ENCODE measurements at regions not wholly inside any gene's neighbourhood (a gene's known extent, or its start where the extent isn't known, plus 50 kb on each side); places are given as distances from the start of the nearest gene placed in this dataset.

DNA sequence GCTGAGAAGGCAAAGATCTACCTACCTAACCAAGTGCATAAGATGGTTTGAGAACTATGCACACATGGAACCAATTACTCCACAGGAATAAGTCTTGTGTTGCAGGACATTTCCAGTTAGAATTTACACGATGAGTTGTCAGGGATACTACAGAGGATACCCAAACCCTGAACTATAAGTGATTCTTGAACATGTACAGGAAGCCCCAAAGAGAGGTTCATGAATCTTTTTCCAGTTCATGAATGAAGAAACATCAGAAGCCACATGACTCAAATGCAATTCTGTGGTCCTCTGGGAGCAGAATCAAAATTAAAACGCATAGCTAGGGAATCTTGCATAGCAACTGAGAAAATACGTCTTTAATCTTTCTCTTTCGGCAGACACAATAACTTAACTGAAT is 114.1 kb upstream of the LMCD1 start:
- H3K9me2 ChIP-seq (ENCODE audit: insufficient read depth, low read length), result no peaks in the 10 kb centered on the region

DNA sequence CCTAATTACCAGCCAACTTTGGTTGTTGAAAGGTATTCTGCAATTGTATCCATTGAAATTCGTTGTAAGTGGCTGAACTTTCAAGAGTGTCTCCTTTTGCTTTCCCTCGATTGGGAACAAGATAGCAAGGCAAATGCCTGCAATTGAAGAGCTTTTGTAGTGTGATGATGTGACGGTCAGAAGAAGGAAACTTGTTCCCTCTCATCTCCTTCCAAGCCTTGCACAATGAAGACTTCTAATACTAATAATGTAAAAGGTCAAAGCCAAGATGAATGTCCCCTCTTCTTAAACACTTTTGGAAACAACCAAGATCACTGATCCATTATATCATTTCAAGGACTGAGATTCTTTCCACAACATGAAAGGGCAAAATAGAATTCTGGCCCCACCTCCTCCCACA is 101.9 kb upstream of the LMCD1 start:
- Histone ChIP-seq H3K79me2 (replicated peaks; ENCODE audit: insufficient read depth, low read length) (no peaks in the 10 kb centered on the region), H3K4me2 (ENCODE audit: low read length) (no peak overlapping the region), H3K4me3 (ENCODE audit: low read length) (no peak overlapping the region), H3K9me2 (ENCODE audit: insufficient read depth, low read length) (no peaks in the 10 kb centered on the region), H3K36me3 (ENCODE audit: insufficient read depth, low read length) (no peaks in the 10 kb centered on the region), H3F3A (ENCODE audit: insufficient read depth, low read length, poor library complexity, severe bottlenecking) (no peaks in the 10 kb centered on the region), H2AFZ (ENCODE audit: low read depth, low read length) (no peak overlapping the region), H3K9ac (ENCODE audit: low read length) (no peak overlapping the region), H3K27ac (ENCODE audit: low read length) (no peak overlapping the region), H3K27me3 (ENCODE audit: insufficient read depth, low read depth, low read length) (no peaks in the 10 kb centered on the region), H3K9me3 (ENCODE audit: low read length) (no peaks in the 10 kb centered on the region), H4K20me1 (ENCODE audit: insufficient read depth) (no peaks in the 10 kb centered on the region)
- TF ChIP-seq EP300 (conservative IDR thresholded peaks at IDR 0.05; ENCODE audit: poor library complexity, severe bottlenecking), result no peak
- no peak for TF ChIP-seq TAF1 (IDR thresholded peaks at IDR 0.05; ENCODE audit: low read depth)
- no peak for TF ChIP-seq POLR2AphosphoS5 (IDR thresholded peaks at IDR 0.05)
- no peak for TF ChIP-seq RAD21 (conservative IDR thresholded peaks at IDR 0.05)
- TF ChIP-seq, protein P1, sequence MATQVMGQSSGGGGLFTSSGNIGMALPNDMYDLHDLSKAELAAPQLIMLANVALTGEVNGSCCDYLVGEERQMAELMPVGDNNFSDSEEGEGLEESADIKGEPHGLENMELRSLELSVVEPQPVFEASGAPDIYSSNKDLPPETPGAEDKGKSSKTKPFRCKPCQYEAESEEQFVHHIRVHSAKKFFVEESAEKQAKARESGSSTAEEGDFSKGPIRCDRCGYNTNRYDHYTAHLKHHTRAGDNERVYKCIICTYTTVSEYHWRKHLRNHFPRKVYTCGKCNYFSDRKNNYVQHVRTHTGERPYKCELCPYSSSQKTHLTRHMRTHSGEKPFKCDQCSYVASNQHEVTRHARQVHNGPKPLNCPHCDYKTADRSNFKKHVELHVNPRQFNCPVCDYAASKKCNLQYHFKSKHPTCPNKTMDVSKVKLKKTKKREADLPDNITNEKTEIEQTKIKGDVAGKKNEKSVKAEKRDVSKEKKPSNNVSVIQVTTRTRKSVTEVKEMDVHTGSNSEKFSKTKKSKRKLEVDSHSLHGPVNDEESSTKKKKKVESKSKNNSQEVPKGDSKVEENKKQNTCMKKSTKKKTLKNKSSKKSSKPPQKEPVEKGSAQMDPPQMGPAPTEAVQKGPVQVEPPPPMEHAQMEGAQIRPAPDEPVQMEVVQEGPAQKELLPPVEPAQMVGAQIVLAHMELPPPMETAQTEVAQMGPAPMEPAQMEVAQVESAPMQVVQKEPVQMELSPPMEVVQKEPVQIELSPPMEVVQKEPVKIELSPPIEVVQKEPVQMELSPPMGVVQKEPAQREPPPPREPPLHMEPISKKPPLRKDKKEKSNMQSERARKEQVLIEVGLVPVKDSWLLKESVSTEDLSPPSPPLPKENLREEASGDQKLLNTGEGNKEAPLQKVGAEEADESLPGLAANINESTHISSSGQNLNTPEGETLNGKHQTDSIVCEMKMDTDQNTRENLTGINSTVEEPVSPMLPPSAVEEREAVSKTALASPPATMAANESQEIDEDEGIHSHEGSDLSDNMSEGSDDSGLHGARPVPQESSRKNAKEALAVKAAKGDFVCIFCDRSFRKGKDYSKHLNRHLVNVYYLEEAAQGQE (IDR thresholded peaks at IDR 0.05; ENCODE audit: borderline replicate concordance), result no peak
- TF ChIP-seq, protein P2, sequence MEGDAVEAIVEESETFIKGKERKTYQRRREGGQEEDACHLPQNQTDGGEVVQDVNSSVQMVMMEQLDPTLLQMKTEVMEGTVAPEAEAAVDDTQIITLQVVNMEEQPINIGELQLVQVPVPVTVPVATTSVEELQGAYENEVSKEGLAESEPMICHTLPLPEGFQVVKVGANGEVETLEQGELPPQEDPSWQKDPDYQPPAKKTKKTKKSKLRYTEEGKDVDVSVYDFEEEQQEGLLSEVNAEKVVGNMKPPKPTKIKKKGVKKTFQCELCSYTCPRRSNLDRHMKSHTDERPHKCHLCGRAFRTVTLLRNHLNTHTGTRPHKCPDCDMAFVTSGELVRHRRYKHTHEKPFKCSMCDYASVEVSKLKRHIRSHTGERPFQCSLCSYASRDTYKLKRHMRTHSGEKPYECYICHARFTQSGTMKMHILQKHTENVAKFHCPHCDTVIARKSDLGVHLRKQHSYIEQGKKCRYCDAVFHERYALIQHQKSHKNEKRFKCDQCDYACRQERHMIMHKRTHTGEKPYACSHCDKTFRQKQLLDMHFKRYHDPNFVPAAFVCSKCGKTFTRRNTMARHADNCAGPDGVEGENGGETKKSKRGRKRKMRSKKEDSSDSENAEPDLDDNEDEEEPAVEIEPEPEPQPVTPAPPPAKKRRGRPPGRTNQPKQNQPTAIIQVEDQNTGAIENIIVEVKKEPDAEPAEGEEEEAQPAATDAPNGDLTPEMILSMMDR (IDR thresholded peaks at IDR 0.05; ENCODE audit: poor library complexity, severe bottlenecking), result no peak
- no peak for TF ChIP-seq SMC3 (conservative IDR thresholded peaks at IDR 0.05; ENCODE audit: poor library complexity)
- TF ChIP-seq EZH2 (IDR thresholded peaks at IDR 0.05; ENCODE audit: borderline replicate concordance, insufficient read depth, low read length, poor library complexity, severe bottlenecking), result no peak
- TF ChIP-seq MXI1 (conservative IDR thresholded peaks at IDR 0.05; ENCODE audit: poor library complexity, severe bottlenecking), result no peak

More for the DNA sequence above, 114.1 kb upstream of the LMCD1 start:
- no peak overlapping the region for H2AFZ ChIP-seq (ENCODE audit: low read depth, low read length)
- no peaks in the 10 kb centered on the region for H3K79me2 ChIP-seq (replicated peaks; ENCODE audit: insufficient read depth, low read length)
- no peaks in the 10 kb centered on the region for H3K27me3 ChIP-seq (ENCODE audit: insufficient read depth, low read depth, low read length)
- H3K4me2 ChIP-seq (ENCODE audit: low read length), result no peak overlapping the region
- no peak overlapping the region for H3K27ac ChIP-seq (ENCODE audit: low read length)
- no peaks in the 10 kb centered on the region for H3K36me3 ChIP-seq (ENCODE audit: insufficient read depth, low read length)
- H3K4me3 ChIP-seq (ENCODE audit: low read length), result no peak overlapping the region
- H3K9ac ChIP-seq (ENCODE audit: low read length), result no peak overlapping the region
- no peaks in the 10 kb centered on the region for H4K20me1 ChIP-seq (ENCODE audit: insufficient read depth)
- TF ChIP-seq, protein P1 (IDR thresholded peaks at IDR 0.05; ENCODE audit: borderline replicate concordance), result no peak
- TF ChIP-seq SMC3 (conservative IDR thresholded peaks at IDR 0.05; ENCODE audit: poor library complexity) (no peak), POLR2AphosphoS5 (IDR thresholded peaks at IDR 0.05) (no peak), TAF1 (IDR thresholded peaks at IDR 0.05; ENCODE audit: low read depth) (no peak), EP300 (conservative IDR thresholded peaks at IDR 0.05; ENCODE audit: poor library complexity, severe bottlenecking) (no peak), RAD21 (conservative IDR thresholded peaks at IDR 0.05) (no peak), EZH2 (IDR thresholded peaks at IDR 0.05; ENCODE audit: borderline replicate concordance, insufficient read depth, low read length, poor library complexity, severe bottlenecking) (no peak), MXI1 (conservative IDR thresholded peaks at IDR 0.05; ENCODE audit: poor library complexity, severe bottlenecking) (no peak)
- TF ChIP-seq, protein P2 (IDR thresholded peaks at IDR 0.05; ENCODE audit: poor library complexity, severe bottlenecking), result no peak
- H3K9me3 ChIP-seq (ENCODE audit: low read length), result no peaks in the 10 kb centered on the region
- no peaks in the 10 kb centered on the region for H3F3A ChIP-seq (ENCODE audit: insufficient read depth, low read length, poor library complexity, severe bottlenecking)
